Activated naive CD4-positive, alpha-beta T cell treated with anti-CD3 and anti-CD28 coated beads, Interleukin-2, amount 50 U/mL, for 16 hours (primary cell): ENCODE measurements at regions not wholly inside any gene's neighbourhood (a gene's known extent, or its start where the extent isn't known, plus 50 kb on each side); places are given as distances from the start of the nearest gene placed in this dataset.

ENCODE experiments used
- DNase-seq: peaks from one replicate; pipeline ENCODE4 v3.0.0-alpha.2; 2020

DNA sequence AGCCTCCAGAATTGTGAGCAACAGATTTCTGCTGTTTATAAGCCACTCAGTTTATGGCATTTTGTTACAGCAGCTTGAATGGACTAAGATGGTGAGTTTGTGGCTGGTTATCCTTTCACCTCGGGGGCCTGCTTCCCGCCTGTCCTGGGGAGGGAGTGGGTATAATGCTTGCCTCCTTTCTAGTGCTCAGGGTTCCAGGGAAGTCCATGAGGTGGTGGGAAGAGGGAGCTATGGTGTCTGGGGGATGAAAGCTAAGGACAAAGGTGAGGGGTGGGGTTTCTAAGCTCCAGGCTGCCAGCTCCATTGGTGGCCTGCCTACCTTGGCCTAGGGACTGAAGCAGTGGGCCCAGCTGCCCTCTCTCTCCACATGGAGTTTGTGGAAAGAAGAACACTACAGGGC, 50.2 kb upstream of the SDK2 start:
- no peak for DNase-seq

DNA sequence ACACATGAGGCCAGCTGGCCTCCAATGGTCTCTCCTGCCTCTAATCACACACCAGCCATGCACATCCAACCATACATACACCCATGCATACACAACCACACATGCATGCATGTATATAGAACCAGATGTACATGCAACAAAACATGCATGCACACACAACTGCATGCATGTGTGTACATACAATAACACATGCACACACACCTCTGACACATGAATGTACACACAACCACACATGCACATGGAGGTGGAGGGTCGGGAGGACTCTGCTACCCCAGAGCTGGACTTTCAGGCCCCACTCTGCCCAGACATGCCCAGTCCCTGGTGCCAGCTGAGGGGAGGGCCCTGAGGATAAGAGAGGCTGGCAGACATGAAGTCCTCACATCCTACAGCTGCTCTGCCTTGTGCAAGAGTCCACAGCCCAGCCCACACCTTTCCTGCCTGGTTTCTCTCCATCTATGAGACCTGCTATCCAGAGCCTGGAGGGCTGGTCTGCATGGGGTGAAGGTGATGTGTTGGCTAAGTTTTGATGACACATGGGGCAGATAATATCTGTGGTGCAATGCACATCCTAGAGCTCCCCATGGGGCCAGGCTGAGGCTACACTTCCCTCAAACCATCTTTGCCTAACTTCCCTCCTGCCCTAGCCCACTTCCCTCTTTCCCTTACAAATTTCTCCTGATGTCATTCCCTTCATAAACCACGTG, 50.9 kb upstream of the SDK2 start:
- no peak for DNase-seq

DNA sequence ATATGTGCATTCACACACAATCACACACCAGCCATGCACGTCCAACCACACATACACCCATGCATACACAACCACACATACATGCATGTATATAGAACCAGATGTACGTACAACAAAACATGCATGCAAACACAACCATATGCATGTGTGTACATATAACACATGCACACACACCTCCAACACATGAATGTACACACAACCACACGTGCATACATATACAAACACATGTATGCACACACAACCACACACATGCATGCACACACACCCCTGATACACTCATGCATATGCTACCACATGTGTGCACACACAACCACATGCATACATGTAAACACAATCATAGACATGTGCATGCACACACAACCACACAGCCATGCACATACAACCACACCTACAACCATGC, 52.0 kb upstream of the SDK2 start:
- no peak for DNase-seq

DNA sequence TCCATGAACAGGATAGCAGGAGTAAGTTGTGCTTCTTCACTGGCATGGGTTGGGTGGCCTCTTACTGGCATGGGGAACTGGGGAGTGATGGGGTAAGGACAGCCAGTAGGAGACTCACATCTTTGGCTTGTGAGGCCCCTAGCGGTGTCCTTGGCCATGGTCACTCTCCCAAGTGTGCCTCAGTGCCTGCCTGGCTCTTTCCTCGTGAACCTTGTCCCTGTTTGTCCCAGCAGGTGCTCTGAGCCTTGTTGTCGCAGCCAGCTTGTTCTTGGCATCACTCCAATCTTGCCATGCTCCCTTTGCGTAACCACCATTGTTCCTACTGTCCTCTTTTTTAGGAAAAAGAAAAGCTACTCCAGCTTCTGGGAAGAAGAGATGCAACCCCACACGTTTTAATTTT, 53.6 kb upstream of the SDK2 start:
- no peak for DNase-seq

DNA sequence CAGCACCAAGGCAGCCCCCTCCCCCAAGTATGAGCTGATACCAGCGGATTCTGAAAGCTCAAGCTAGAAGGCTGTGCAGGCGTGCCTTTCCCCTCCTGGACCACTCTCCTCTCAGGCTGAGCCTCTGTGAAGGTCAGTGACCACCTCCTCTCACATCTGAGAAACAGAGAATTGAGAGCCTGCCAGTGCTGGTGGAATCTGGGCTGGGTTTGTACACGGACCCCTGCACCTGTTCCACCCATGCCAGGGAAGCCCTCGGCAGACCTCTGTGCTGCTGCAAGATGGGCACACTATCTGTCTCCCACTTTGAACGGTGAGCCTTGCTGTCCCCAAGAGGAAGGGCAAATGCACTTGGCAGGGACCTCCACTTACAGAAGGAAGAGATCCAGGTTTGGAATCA, 54.7 kb upstream of the SDK2 start:
- no peak for DNase-seq

DNA sequence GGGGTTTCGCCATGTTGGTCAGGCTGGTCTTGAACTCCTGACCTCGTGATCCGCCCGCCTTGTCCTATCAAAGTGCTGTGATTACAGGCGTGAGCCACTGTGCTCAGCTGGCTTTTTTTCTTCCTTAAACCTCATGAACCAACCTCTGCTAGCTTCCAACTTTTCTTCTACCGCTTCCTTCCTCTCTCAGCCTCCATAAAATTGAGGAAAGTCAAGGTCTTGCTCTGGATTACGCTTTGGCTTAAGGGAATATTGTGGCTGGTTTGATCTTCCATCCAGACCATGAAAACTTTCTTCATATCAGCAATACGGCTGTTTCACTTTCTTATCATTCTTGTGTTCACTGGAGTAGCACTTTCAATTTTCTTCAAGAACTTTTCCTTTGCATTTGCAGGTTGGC, 57.5 kb upstream of the SDK2 start:
- DNase-seq: no peak

DNA sequence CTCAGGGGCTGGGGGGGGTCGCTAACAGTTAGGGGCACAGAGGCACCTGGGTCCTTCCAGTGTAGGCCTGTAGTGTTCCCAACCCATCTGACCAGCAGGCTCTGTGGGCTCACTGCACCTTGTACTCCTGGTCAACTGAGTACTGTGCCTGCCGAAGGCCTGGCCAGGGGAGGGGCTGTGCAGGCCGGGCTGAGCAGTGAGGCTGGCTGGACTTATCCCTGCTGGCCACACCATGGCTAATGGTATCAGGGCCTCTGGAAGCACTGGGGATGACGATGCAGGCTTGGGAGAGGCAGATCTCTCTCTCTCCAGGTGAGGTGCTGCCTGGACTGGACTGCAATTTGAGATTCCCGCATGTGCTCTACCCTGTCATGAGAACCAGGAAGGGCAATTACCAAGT, 58.9 kb upstream of the SDK2 start:
- no peak for DNase-seq

DNA sequence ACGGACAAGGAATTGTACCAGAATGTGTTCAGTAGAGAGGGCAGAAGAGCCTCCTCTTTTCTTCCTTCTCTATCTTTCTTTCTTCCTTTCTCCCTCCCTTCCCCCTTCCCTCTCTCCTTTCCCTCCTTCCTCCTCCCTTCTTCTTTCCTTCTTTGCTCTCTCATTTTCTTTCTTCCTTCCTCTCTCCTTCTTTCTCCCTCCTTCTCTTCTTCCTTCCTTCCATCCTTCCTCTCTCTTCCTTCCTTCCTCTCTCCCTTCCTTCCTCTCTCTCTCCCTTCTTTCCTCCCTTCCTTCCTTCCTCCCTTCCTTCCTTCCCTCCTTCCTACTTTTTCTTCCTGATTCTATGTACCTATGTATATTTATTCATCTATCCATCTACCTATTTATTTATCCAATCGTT, 59.7 kb upstream of the SDK2 start:
- no peak for DNase-seq

DNA sequence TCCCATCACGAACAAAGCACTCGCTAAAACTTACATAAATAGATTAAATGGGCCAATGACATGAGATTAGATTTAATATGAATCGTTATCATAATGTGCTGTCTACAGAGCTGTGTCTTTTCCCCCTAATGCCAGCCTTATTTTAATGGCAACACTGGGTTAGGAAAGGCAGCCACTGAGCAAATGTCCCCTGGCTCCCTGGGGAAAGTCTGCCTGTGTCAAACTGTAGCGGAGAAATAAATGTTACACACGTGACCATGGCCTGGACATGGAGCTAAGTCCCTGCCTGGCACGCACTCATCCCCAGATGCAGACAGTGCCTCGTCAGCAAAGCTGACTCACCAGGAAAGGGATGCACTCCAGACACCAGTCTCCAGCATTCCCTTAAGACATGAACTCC, 61.3 kb upstream of the SDK2 start:
- no peak for DNase-seq

DNA sequence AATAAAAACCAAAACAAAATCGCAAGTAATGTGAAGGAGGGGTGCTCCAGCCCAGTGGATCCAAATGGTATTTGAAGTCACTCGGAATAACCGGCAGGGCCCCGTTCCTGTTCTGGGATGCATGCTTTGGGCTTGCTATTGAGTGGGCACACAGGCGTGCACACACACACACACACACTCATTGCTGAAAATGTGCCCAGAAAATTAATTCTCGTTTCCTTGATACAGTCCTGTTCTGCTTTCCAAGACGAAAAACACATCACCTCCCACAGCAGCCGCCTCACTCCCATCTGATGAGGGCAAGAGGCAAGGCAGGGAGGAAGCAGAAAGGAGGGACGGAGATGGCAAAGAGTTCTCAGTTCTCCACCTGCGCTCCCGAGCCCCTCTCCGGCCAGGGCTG, 62.2 kb upstream of the SDK2 start:
- DNase-seq: no peak

DNA sequence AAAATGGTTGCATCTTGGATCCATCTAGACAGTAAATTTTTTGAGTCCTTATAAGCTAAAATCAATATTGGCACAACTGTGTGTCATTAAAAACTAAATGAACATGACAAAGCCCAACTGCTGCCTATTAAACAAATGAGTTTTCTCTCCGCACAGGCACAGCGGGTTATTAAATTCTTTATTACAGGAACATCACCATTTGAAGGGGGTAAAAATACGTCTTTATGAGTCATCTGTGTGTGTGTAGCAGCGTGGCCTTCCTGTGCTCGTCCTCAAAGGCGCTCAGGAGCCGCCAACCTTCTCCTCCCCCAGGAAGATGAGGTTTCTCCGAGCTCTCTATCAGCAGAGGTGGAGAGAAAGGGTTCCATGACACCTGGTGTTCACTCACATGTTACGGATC, 62.6 kb upstream of the SDK2 start:
- DNase-seq: no peak

DNA sequence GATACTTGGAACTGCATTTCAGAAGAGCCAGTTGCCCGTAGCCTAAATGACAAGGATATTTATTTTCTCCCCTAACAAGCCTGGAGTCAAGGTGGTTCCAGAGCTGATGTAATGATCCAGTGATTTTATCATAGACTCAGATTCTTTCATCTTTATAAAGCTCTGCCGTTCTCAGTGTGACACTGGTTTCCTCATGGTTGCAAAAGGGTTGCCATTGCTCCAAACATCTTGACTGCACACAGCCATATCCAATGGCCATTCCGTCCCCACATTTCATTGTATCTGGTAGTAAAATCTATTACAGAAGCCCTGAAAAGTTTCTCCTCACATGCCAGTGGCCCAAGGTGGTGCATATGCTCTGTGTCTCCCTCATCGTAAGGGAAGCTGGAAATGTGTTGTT, 63.1 kb upstream of the SDK2 start:
- DNase-seq: no peak

DNA sequence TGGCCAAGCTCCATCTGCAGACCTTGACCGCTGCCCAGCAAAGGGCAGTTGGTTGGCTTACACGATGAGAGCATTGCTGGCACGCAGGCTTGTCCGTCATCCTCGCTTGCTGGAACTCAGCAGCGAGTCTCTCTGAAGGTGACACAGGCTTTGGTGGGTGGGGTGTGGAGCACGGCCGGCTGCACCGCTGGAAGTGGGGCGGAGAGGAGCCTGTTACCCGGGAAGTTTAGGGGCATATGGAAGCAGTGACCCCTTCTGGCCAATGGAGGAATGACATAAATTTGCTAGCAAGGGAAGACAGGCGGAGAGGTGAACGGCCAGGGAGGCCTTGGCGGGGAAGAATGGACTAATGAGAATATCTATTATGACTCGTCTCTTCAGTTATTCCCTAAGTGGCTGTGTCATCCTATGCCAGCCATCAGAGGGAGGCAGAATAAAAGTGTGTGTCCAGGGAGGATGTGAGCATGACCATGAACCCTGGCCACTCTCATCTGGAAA, 65.9 kb upstream of the SDK2 start:
- peak; percentile 61 for DNase-seq

DNA sequence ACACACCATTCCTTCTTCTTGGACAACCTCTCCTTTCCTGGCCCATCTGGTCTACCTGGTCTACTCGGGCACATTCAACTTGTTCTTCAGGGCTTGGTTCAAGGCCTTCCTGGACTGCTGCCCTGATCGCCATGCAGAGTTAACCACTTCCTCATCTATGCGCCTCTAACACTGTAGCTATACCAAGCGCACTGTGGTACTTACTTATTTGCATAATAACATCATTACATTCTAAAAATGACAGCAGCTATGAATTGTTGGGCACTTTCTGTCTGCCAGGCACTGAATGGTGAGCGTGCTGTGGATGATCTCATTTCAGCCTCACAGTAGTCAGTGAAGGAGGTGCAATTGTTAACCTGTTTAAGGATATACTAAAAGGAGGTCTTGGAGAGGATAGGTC, 66.9 kb upstream of the SDK2 start:
- no peak for DNase-seq

DNA sequence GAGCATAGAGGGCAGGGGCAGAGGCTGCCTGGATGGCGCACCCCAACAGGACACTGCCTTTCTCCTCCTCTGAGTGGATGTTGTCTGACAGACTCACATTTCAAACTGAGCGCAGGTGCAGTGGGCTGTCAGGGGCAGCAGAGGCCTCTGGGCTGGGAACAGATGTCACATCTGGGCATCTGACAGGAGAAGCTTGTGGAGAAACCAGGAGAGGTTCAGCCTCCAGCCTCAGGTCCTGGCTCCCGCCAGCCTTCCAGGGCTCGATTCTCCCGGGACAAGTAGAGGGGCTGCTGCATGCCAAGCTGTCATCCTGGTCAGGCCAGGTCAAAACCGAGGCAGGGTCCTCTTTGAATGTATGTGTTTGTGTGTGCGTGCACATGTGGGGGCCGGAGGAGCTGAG, 67.7 kb upstream of the SDK2 start:
- DNase-seq: no peak

DNA sequence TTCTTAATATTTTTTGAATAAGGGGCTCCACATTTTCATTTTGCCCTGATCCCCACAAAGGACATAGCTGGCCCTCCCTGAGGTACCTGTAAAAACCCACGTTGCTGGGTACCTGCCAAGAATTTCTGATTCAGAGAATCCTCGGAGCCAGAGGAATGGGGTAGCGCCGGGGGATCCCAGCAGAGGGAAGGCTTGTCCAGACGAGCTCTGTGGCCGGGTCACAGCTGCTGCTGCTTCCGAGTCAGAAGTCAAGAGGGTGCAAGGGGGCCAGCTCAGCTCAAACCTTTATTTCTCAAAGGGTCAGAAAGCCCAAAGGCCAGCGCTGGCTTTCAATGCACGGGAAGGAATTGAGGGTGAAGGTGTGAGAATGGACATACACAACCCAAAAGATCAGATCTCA, 68.9 kb upstream of the SDK2 start:
- DNase-seq: no peak

DNA sequence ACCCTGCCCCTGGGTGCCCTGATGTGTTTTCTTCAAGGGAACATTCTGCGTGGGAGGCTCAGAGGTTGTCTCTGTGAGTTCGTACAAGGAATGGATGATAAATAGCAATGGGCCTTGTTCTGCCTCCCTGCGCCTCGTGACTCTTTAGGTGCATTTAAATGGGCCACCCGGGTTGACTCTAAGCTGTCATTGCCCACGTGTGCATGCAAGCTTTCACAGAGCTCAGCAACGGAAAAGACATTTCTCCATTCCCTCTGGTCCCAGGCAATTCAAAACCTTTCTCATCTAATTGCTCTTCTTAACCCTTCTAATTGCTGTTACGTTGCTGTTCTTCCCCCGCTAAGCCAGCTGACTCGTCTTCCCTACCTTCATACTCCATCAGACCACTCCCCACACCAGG, 71.5 kb upstream of the SDK2 start:
- no peak for DNase-seq

DNA sequence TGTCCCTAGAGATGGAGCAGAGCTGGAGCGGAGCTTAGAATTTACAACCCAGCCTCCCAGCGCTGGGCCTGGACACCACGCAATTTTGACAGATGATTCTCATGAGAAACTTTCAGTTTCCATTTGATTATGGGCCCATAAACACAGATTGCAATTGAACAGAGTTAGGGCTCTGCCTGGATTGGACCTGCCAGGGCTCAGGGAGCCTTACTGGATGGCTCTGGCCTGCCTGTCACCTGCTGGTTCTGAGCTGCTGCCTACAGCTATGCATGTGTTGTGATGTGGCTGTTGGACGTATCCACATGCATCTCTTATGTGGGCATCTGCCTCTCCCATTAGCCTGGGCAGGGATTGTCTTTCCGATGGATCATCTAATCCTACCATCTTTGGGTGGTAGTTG, 73.4 kb upstream of the SDK2 start:
- DNase-seq: no peak

DNA sequence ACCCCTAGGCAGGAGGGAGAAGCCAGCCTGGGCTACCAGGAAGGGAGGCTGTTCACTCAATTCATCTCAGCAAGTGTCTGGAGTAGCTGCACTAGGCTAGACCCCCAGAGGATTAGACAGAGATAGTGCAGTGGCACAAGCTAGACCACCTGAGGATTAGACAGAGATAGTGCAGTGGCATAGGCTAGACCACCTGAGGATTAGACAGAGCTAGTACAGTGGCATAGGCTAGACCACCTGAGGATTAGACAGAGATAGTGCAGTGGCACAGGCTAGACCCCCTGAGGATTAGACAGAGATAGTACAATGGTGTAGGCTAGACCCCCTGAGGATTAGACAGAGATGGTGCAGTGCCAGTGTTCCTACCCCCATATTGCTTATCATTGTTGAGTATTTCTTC, 74.1 kb upstream of the SDK2 start:
- DNase-seq: no peak

DNA sequence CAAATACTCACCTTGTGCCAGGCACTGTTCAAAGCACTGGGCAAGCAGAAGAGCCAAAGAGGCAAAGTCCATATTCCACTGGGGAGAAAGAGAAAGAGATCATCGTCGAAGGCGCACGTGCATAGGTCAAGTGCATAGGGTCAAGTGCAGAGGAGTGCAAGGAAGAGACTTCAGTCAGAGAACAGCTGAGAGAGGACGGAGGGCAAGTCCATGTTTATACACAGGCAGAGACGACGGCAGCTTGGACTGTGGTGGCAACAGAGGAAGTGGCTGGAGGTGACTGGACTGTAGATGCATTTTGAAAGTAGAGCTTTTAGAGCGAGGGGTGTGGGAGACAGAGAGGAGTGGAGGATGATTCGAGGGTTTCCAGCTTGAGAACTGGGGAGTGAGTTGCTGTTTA, 74.7 kb upstream of the SDK2 start:
- DNase-seq: no peak

DNA sequence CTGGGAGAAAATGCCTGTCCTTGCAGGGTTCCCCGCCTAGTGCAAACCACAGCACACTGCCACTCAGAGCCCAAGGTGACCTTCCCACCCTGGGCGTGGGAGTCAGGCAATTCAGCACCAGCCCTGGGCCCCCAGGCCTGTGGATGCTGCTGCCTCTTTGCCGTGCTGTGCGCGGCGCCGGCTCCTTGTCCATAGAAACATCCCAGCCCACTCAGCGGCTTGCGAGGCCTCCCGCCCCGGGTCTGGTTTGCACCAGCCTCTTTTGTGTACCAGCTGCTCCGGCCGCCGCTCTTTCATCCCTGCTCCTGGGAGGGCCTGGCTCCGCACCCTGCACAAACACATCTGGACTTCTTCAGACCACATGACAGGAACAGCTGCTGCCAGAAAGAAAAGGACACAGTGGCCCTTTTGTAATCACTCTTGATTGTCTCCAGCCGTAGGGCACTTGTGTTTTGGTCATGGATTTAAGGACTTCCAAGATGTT, 75.4 kb upstream of the SDK2 start:
- no peak for DNase-seq

DNA sequence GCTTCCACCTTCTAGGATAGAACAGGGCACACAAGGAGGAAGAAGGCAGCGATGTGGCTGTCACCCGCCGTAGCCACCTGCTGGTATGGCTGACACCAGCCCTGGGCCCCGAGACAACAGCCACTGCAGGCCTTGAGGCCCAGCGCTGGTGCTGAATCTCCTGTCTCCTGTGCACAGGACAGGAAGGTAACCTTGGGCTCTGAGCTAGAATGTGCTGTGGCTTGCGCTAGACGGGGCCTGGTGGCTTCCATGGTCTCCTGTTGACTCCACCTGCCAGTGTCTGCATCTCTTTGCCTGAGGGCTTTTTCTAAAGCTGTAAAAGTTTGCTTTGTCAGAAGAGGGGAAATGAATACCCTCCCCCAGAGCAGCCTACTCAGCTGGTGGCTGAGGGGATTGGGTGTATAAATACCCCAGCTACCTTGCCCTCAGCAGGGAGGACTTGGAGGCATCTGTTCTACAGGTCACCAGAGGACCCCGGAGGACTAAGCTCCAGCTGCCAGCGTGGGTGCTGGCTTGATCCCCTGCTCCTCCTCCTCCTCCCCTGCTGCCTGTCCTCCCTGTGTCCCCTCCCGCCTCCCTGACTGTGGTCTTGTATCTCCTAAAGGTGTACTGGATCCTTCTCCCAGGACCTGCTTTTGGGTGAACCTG, 76.1 kb upstream of the SDK2 start:
- DNase-seq: no peak

DNA sequence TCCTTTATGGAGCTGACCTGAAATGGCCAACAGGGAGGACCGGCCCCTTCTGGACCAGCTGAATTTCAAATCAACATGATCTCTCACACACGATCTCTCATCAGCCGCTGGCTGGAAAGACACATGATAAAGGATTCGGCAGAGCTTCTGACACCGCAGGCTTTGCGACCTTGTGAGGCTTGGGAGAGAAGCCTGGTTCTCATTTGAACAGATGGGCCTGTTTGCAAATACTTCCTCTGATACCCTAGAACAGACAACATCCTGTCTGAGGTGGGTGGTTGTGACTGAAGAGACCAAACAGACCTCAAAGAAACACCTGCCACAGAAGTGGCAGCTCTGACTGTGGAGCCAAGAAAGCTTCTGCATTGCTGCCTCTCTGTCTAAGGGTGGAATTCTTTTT, 77.9 kb upstream of the SDK2 start:
- DNase-seq: no peak

DNA sequence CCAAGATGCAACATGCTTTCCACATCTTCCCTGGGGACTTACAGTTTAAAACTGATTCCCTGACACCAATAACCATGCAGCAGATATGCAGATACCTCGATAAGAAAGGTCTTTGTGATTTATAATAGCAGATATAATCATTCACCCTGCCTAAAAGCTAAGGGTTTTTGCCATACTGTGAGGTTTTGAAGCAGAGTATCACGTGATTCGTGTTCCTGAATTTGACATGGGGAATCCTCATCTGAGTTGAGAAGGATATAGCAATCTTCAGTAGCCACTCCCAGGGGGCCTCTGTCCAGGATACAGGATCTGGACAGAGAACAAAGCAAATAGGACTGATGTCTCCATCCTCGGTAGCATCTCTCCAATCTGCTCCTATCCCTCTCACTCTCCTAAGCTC, 79.1 kb upstream of the SDK2 start:
- DNase-seq: no peak

DNA sequence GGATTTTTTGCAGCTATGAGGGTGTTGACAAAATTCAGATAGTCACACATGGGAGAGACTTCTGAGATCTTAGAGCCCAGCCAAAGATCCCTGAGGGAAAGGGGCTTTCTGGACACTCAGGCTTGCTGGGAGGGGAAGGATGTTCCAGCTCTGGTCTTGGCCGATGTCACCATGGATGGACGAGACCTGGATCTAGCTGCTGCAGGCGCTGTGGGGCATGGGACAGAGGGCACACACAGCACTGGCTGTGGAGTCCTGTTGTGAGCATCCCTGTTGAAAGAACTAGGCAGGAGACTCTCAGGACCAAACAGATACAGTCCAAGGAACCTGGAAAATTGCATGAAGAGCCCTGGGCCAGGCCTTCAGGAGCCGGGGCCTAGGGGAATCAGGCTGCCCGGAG, 80.1 kb upstream of the SDK2 start:
- no peak for DNase-seq
